Skeletal muscle tissue (tissue), 3 donors: ENCODE measurements at regions not wholly inside any gene's neighbourhood (a gene's known extent, or its start where the extent isn't known, plus 50 kb on each side); places are given as distances from the start of the nearest gene placed in this dataset.

Experiments
- H3K27ac ChIP-seq: one replicate; pipeline ENCODE4 v1.7.0; 2013; ENCODE audit warnings: mild to moderate bottlenecking, low read depth, low read length, inconsistent platforms
- H3K27me3 ChIP-seq, 3 donors: one replicate each; pipeline ENCODE4 v1.7.0; 2013; ENCODE audit warnings: low read length in 3 of 3; ENCODE audit not compliant: control insufficient read depth in 3 of 3, insufficient read depth in 3 of 3
- H3K36me3 ChIP-seq, 3 donors: one replicate each; pipeline ENCODE4 v1.7.0; 2013; ENCODE audit warnings: low read length in 3 of 3; ENCODE audit not compliant: control insufficient read depth in 3 of 3, insufficient read depth in 3 of 3
- H3K4me1 ChIP-seq, 3 donors: one replicate each; pipeline ENCODE4 v1.7.0; 2013; ENCODE audit warnings: low read length in 3 of 3, mild to moderate bottlenecking in 3 of 3; ENCODE audit not compliant: control insufficient read depth in 3 of 3, insufficient read depth in 3 of 3
- H3K4me3 ChIP-seq, 3 donors: one replicate each; pipeline ENCODE4 v1.7.0; 2013; ENCODE audit warnings: low read length in 3 of 3
- H3K9ac ChIP-seq, 3 donors: one replicate each; pipeline ENCODE4 v1.7.0; 2013; ENCODE audit warnings: low read length in 3 of 3, mild to moderate bottlenecking in 3 of 3, moderate library complexity in 2 of 3, low read depth in 1 of 3
- H3K9me3 ChIP-seq, 3 donors: one replicate each; pipeline ENCODE4 v1.7.0; 2013; ENCODE audit warnings: low read length in 3 of 3; ENCODE audit not compliant: control insufficient read depth in 3 of 3
- donor health status: Osteomylitis.

DNA sequence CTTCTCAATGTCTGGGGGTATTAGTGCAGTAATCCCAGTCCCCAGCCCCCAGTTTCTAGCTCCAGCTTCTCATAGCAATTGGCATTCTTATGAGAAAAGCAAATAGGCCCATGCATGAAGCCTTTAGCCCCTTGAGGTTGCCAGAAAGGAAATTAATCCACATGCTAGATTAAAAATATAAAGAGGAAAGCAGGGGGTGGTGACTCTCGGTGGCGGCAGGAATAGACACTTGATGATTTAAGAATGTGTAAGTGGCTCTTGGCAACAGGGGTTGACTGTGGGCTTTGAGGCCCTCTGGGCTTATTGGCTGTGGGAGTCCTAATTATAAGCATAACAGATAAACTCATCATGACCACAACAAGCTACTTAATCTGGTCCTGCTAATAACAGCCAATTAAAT is 1367.3 kb upstream of the FLRT2 start:
- Histone ChIP-seq H3K36me3 (no peaks in the 10 kb centered on the region), H3K27ac (no peak overlapping the region), H3K4me3 (no peak overlapping the region), H3K9me3 (no peaks in the 10 kb centered on the region), H3K4me1 (no peaks in the 10 kb centered on the region), H3K27me3 (no peaks in the 10 kb centered on the region), H3K9ac (no peak overlapping the region)

GRCh38 chr14:84167026-84167425 is 1362.9 kb upstream of the FLRT2 start:
- no peaks in the 10 kb centered on the region for H3K4me1 ChIP-seq
- no peak overlapping the region for H3K4me3 ChIP-seq
- H3K27me3 ChIP-seq, result no peaks in the 10 kb centered on the region
- no peaks in the 10 kb centered on the region for H3K36me3 ChIP-seq
- H3K9me3 ChIP-seq, result no peaks in the 10 kb centered on the region
- no peak overlapping the region for H3K27ac ChIP-seq
- no peak overlapping the region for H3K9ac ChIP-seq

DNA sequence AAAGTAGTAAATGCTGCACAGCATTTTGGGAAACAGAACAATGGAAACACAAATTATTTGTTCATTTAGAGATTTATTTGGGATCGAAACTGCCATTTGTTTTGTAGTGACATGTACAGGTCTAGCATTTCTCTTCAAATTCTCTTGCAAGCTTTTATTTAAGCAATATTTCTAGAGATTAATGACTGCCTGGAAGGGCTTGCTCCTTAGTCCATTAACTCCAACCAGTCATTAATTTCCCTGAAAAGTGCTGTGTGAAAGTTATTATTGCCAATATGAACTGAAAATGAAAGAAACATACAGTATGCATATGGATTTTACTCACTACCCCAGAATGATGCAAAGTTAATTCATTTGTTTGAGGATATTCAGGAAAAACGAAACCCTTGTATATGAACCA is 1349.6 kb upstream of the FLRT2 start:
- H3K4me3 ChIP-seq, result no peak overlapping the region
- no peak overlapping the region for H3K27ac ChIP-seq

GRCh38 chr14:84181072-84181471 is 1348.9 kb upstream of the FLRT2 start:
- no peak overlapping the region for H3K4me3 ChIP-seq
- no peaks in the 10 kb centered on the region for H3K36me3 ChIP-seq
- no peaks in the 10 kb centered on the region for H3K4me1 ChIP-seq
- no peaks in the 10 kb centered on the region for H3K9me3 ChIP-seq
- H3K27me3 ChIP-seq, result no peaks in the 10 kb centered on the region
- H3K9ac ChIP-seq, result no peak overlapping the region
- no peak overlapping the region for H3K27ac ChIP-seq

More for the DNA sequence above, 1349.6 kb upstream of the FLRT2 start:
- Histone ChIP-seq H3K9ac (no peak overlapping the region), H3K4me1 (no peaks in the 10 kb centered on the region), H3K27me3 (no peaks in the 10 kb centered on the region), H3K9me3 (no peaks in the 10 kb centered on the region), H3K36me3 (no peaks in the 10 kb centered on the region)

DNA sequence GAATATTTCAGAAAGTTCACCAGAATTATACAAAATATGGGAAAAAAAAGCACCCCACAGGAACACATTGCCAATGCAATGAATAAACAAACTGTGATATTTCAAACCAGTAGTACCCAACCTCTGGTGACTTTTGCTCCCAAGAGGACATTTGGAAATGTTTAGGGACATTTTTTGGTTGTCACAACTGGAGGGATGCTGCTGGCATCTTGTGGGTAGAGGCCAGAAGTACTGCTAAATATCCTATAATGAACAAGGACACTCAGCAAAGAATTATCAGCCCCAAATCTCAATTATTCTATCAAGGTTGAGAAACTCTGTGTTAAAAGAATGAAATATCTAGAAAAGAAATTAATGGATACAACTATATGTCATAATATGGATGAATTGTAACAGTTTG is 1334.4 kb upstream of the FLRT2 start:
- H3K27ac ChIP-seq, result no peak overlapping the region
- no peaks in the 10 kb centered on the region for H3K27me3 ChIP-seq
- no peaks in the 10 kb centered on the region for H3K36me3 ChIP-seq
- H3K9me3 ChIP-seq, result no peaks in the 10 kb centered on the region
- no peak overlapping the region for H3K9ac ChIP-seq
- H3K4me3 ChIP-seq, result no peak overlapping the region
- no peaks in the 10 kb centered on the region for H3K4me1 ChIP-seq

DNA sequence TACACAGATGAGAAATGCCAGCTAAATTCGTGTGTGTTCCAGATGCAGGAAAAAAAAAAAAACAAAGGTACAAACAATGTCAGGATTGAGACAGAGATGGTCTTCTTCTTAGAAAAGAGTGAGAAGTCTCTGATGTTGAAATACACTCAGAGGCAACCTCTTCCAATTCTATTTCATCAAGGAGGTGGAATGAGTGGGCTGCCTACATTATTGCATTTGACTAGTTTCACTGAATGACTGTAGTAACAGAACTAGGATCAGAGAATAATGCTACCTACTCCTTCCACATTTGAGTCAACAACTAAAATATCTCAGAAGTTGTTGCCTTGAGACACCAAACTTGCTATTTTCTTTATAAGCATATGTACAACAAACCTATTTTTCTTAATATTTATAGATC is 1332.2 kb upstream of the FLRT2 start:
- no peak overlapping the region for H3K4me3 ChIP-seq
- H3K9ac ChIP-seq, result no peak overlapping the region

GRCh38 chr14:84202486-84202885 is 1327.5 kb upstream of the FLRT2 start:
- Histone ChIP-seq H3K4me1 (no peaks in the 10 kb centered on the region), H3K36me3 (no peaks in the 10 kb centered on the region), H3K27me3 (no peaks in the 10 kb centered on the region), H3K9me3 (no peaks in the 10 kb centered on the region), H3K27ac (no peak overlapping the region), H3K4me3 (no peak overlapping the region), H3K9ac (no peak overlapping the region)

More for the DNA sequence above, 1332.2 kb upstream of the FLRT2 start:
- Histone ChIP-seq H3K9me3 (no peaks in the 10 kb centered on the region), H3K36me3 (no peaks in the 10 kb centered on the region), H3K4me1 (no peaks in the 10 kb centered on the region), H3K27me3 (no peaks in the 10 kb centered on the region), H3K27ac (no peak overlapping the region)

DNA sequence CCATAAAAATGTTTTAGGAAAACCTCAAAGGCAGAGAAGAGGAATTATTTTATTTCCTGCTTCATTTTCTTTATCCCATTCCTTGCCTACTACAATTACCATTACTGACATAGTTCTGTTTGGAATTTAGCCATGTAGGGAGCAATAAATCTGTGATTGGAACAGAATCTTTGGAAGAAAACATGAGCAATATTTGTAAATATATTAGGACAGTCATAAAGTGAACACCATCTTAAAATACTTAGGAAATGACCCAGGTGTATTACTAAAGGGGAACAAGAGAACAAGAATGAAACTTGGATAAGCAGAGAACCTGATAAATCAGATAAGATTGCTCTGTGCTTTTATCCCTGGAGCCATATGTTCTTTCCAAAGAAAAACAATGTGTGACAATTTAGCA is 1326.0 kb upstream of the FLRT2 start:
- no peaks in the 10 kb centered on the region for H3K27me3 ChIP-seq

GRCh38 chr14:84208451-84208850 is 1321.5 kb upstream of the FLRT2 start:
- H3K9ac ChIP-seq, result no peak overlapping the region
- H3K36me3 ChIP-seq, result no peaks in the 10 kb centered on the region

More for the DNA sequence above, 1326.0 kb upstream of the FLRT2 start:
- Histone ChIP-seq H3K27ac (no peak overlapping the region), H3K36me3 (no peaks in the 10 kb centered on the region), H3K4me1 (no peaks in the 10 kb centered on the region), H3K4me3 (no peak overlapping the region), H3K9me3 (no peaks in the 10 kb centered on the region), H3K9ac (no peak overlapping the region)

DNA sequence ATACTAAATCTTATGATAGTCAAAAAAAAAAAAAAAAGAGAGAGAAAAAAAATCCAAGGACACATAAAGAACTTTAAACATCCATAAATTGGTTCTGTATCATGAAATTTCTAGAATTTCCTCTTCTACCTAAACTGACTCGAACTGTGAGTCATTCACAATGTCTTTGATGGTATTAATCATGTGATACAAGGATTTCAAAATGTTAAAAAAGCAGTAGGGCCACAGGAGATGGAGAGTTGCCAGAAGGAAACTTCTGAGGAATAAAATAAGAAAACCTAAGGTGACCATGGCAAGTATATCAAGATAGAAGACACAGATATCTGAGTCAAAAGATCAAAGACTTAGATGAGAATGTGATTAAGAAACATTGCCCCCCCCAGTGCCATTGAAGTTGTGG is 1320.9 kb upstream of the FLRT2 start:
- H3K4me1 ChIP-seq, result no peaks in the 10 kb centered on the region
- H3K9me3 ChIP-seq, result no peaks in the 10 kb centered on the region
- no peaks in the 10 kb centered on the region for H3K36me3 ChIP-seq
- no peak overlapping the region for H3K27ac ChIP-seq
- no peak overlapping the region for H3K4me3 ChIP-seq
- no peaks in the 10 kb centered on the region for H3K27me3 ChIP-seq
- no peak overlapping the region for H3K9ac ChIP-seq

More at GRCh38 chr14:84208451-84208850, 1321.5 kb upstream of the FLRT2 start:
- Histone ChIP-seq H3K9me3 (no peaks in the 10 kb centered on the region), H3K4me1 (no peaks in the 10 kb centered on the region), H3K4me3 (no peak overlapping the region), H3K27me3 (no peaks in the 10 kb centered on the region), H3K27ac (no peak overlapping the region)

GRCh38 chr14:84217066-84217465 is 1312.9 kb upstream of the FLRT2 start:
- no peak overlapping the region for H3K9ac ChIP-seq
- no peaks in the 10 kb centered on the region for H3K36me3 ChIP-seq
- no peak overlapping the region for H3K27ac ChIP-seq
- no peaks in the 10 kb centered on the region for H3K4me1 ChIP-seq
- H3K9me3 ChIP-seq, result peaks cover 2 to 7% (median 4%) of the 10 kb centered on the region in 3 donors
- no peaks in the 10 kb centered on the region for H3K27me3 ChIP-seq
- no peak overlapping the region for H3K4me3 ChIP-seq
